GM21390 (cell line): ENCODE measurements at regions not wholly inside any gene's neighbourhood (a gene's known extent, or its start where the extent isn't known, plus 50 kb on each side); places are given as distances from the start of the nearest gene placed in this dataset.
"Not testable (repeated sequence)": the region's sequence is repeated elsewhere in the genome, so short reads cannot be mapped to it uniquely, and the experiment has no call there.

Experiments
- ATAC-seq: cut with Tn5 transposase; IDR thresholded peaks from one replicate; pipeline ENCODE4 v1.9.1; 2021; ENCODE audit not compliant: unreplicated experiment

- ATAC-seq, result not testable (repeated sequence)
Measured at GRCh38 chr9:40939201-40939887, 189.1 kb downstream of the FOXD4L6 start.

- ATAC-seq, result no peak
Measured at GRCh38 chr9:40935336-40935735, 193.1 kb downstream of the FOXD4L6 start.

- not testable (repeated sequence) for ATAC-seq
Measured at GRCh38 chr9:40934480-40934879, 194.0 kb downstream of the FOXD4L6 start.

GRCh38 chr9:40930426-40930825, 198.1 kb downstream of the FOXD4L6 start:
- not testable (repeated sequence) for ATAC-seq

- ATAC-seq, result not testable (repeated sequence)
Measured at GRCh38 chr9:40929488-40929845, 199.0 kb downstream of the FOXD4L6 start.

GRCh38 chr9:40928803-40929487, 199.5 kb downstream of the FOXD4L6 start:
- ATAC-seq, result no peak

- no peak for ATAC-seq
Measured at GRCh38 chr9:40927851-40928802, 200.4 kb downstream of the FOXD4L6 start.

GRCh38 chr9:40927260-40927631, 201.2 kb downstream of the FOXD4L6 start:
- ATAC-seq, result no peak

GRCh38 chr9:40926404-40927259, 201.8 kb downstream of the FOXD4L6 start:
- no peak for ATAC-seq

GRCh38 chr9:40925149-40925548, 203.3 kb downstream of the FOXD4L6 start:
- no peak for ATAC-seq

GRCh38 chr9:40916399-40916783, 212.1 kb downstream of the FOXD4L6 start:
- ATAC-seq, result not testable (repeated sequence)

- ATAC-seq, result not testable (repeated sequence)
Measured at GRCh38 chr9:40915660-40916398, 212.7 kb downstream of the FOXD4L6 start.

- ATAC-seq, result no peak
Measured at GRCh38 chr9:40914772-40915659, 213.5 kb downstream of the FOXD4L6 start.

GRCh38 chr9:40913928-40914673, 214.4 kb downstream of the FOXD4L6 start:
- ATAC-seq, result no peak

- ATAC-seq, result no peak
Measured at GRCh38 chr9:40913096-40913719, 215.3 kb downstream of the FOXD4L6 start.

- ATAC-seq, result not testable (repeated sequence)
Measured at GRCh38 chr9:40912679-40913078, 215.8 kb downstream of the FOXD4L6 start.

- no peak for ATAC-seq
Measured at GRCh38 chr9:40911647-40912046, 216.8 kb downstream of the FOXD4L6 start.

- not testable (repeated sequence) for ATAC-seq
Measured at GRCh38 chr9:40910995-40911394, 217.5 kb downstream of the FOXD4L6 start.
